IMR-90 (cell line): ENCODE measurements at regions not wholly inside any gene's neighbourhood (a gene's known extent, or its start where the extent isn't known, plus 50 kb on each side); places are given as distances from the start of the nearest gene placed in this dataset.

ENCODE experiments used
- BHLHE40 ChIP-seq: fragments of 150-350 bp; IDR thresholded peaks from 2 replicates; pipeline ENCODE4 v1.6.1; 2016; ENCODE audit warnings: mild to moderate bottlenecking, low read depth, low read length
- CEBPB ChIP-seq: IDR thresholded peaks from 2 replicates; pipeline ENCODE4 v1.6.1; 2012; ENCODE audit warnings: low read depth, low read length, improper control_type of control experiment
- CHD1 ChIP-seq: IDR thresholded peaks from 2 replicates; pipeline ENCODE4 v1.6.1; 2012; ENCODE audit warnings: low read depth, low read length, improper control_type of control experiment
- MAFK ChIP-seq: IDR thresholded peaks from 2 replicates; pipeline ENCODE4 v1.6.1; 2012; ENCODE audit warnings: low read depth, low read length, improper control_type of control experiment
- MXI1 ChIP-seq: IDR thresholded peaks from 2 replicates; pipeline ENCODE4 v1.6.1; 2012; ENCODE audit warnings: low read depth, mild to moderate bottlenecking, low read length, moderate library complexity, borderline replicate concordance
- POLR2A ChIP-seq: IDR thresholded peaks from 2 replicates; pipeline ENCODE4 v1.6.1; 2012; ENCODE audit warnings: mild to moderate bottlenecking, low read depth, low read length
- RFX5 ChIP-seq: IDR thresholded peaks from 2 replicates; pipeline ENCODE4 v1.8.0; 2012; ENCODE audit warnings: low read depth, mild to moderate bottlenecking, low read length, moderate library complexity
- SMC3 ChIP-seq: fragments of 150-350 bp; IDR thresholded peaks from 2 replicates; pipeline ENCODE4 v1.6.1; 2016; ENCODE audit warnings: low read depth, mild to moderate bottlenecking, antibody characterized with exemption, low read length, moderate library complexity
- TF ChIP-seq, protein P1 (sequence below): conservative IDR thresholded peaks from 2 replicates; pipeline ENCODE4 v1.5.1; 2012; ENCODE audit warnings: mild to moderate bottlenecking, low read depth, low read length, improper control_type of control experiment
- TF ChIP-seq, protein P2 (sequence below): fragments of 150-350 bp; IDR thresholded peaks from 2 replicates; pipeline ENCODE4 v1.6.1; 2017; ENCODE audit warnings: mild to moderate bottlenecking, antibody characterized with exemption, low read length, low read depth

DNA sequence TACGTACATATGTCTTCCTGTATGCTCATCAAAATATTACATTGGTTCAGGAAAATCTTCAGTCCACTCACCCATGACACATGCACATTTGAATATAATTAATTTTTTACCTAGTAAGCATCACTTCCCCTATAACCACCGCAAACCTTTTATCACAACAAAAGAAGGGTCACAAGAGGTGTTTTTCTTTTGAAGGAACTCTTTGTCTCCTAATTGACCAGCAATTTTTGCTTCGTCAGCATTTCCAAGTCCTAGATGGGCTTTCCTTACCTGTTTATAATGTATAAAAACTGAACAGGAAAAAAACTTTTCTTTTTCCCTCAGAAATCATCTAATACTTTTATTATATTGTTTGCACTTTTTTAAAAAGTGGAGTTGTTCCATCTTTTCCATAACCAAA is 631.3 kb downstream of the PLA2G4A start:
- TF ChIP-seq, protein P1, sequence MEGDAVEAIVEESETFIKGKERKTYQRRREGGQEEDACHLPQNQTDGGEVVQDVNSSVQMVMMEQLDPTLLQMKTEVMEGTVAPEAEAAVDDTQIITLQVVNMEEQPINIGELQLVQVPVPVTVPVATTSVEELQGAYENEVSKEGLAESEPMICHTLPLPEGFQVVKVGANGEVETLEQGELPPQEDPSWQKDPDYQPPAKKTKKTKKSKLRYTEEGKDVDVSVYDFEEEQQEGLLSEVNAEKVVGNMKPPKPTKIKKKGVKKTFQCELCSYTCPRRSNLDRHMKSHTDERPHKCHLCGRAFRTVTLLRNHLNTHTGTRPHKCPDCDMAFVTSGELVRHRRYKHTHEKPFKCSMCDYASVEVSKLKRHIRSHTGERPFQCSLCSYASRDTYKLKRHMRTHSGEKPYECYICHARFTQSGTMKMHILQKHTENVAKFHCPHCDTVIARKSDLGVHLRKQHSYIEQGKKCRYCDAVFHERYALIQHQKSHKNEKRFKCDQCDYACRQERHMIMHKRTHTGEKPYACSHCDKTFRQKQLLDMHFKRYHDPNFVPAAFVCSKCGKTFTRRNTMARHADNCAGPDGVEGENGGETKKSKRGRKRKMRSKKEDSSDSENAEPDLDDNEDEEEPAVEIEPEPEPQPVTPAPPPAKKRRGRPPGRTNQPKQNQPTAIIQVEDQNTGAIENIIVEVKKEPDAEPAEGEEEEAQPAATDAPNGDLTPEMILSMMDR = no peak
- TF ChIP-seq BHLHE40 (no peak), POLR2A (no peak), RFX5 (no peak), SMC3 (no peak), CHD1 (no peak), CEBPB (no peak), MAFK (peak; percentile 98), MXI1 (no peak)
- TF ChIP-seq, protein P2, sequence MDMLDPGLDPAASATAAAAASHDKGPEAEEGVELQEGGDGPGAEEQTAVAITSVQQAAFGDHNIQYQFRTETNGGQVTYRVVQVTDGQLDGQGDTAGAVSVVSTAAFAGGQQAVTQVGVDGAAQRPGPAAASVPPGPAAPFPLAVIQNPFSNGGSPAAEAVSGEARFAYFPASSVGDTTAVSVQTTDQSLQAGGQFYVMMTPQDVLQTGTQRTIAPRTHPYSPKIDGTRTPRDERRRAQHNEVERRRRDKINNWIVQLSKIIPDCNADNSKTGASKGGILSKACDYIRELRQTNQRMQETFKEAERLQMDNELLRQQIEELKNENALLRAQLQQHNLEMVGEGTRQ = no peak
